C1 segment of cervical spinal cord (tissue), 14 donors: ENCODE measurements at regions not wholly inside any gene's neighbourhood (a gene's known extent, or its start where the extent isn't known, plus 50 kb on each side); places are given as distances from the start of the nearest gene placed in this dataset.

Experiments
- DNase-seq, 14 donors: peaks; one replicate each; lab custom pipeline; 2025; lab: John Stamatoyannopoulos, UW

GRCh38 chr18:44627280-44627679 is 53.4 kb upstream of the SETBP1 start:
- no peak for DNase-seq

GRCh38 chr18:44629406-44629805 is 51.3 kb upstream of the SETBP1 start:
- no peak for DNase-seq

- no peak for DNase-seq
These were observed 50.6 kb upstream of the SETBP1 start for GRCh38 chr18:44630118-44630517.
